ENCODE measurements at regions not wholly inside any gene's neighbourhood (a gene's known extent, or its start where the extent isn't known, plus 50 kb on each side); places are given as distances from the start of the nearest gene placed in this dataset.

- TF ChIP-seq CTCF (IDR thresholded peaks at IDR 0.05; ENCODE audit: low read depth, low read length, poor library complexity, severe bottlenecking) = no peak
- no peak for TF ChIP-seq EZH2phosphoT487 (IDR thresholded peaks at IDR 0.05; ENCODE audit: borderline replicate concordance, low read length)
Observed at GRCh38 chr6:159469443-159469842, 223.6 kb downstream of the SOD2 start.
